ENCODE measurements at regions not wholly inside any gene's neighbourhood (a gene's known extent, or its start where the extent isn't known, plus 50 kb on each side); places are given as distances from the start of the nearest gene placed in this dataset.

DNA sequence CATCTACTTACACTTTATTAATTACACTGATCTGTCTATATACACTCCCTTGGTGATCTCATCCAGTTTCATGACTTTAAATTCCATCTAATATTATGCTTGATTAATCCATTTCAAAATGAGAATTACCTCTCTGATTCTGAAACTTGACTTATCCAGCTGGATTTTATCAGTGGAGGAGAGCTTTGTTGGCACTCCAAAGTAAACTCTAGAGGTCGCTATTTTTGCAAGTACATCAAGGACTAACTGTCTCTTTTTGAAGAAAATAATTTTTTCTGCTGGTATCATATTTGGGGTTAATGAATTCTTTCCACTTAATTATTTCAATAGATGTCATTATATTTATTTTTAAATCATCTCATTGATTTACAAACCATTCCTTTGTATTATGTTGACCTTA, 630.3 kb upstream of the MAN1A1 start:
- H2BK5ac ChIP-seq (ENCODE audit: low read depth, low read length), result no peak overlapping the region
- WGBS, 2 experiments (ENCODE audit: extremely low coverage in 1 of 2, insufficient coverage in 1 of 2, insufficient read length in 1 of 2, insufficient replicate concordance in 2 of 2, low coverage in 1 of 2, low lambda C conversion rate in 2 of 2, missing lambda C conversion rate in 1 of 2), result 5% methylated on average over 1 of the region's 1 CpG; no CpG with 5 or more reads in 1 of the 2 experiments
- H2BK12ac ChIP-seq (ENCODE audit: low read depth, low read length), result no peak overlapping the region
- H3K4ac ChIP-seq (replicated peaks; ENCODE audit: insufficient read length, low read depth, low read length), result no peak overlapping the region
- H3K36me3 ChIP-seq (ENCODE audit: control insufficient read depth in 2 of 4, insufficient read depth in 4 of 4, low read length in 3 of 4), result no peaks in the 10 kb centered on the region
- H2BK120ac ChIP-seq (replicated peaks; ENCODE audit: low read depth, low read length), result no peak overlapping the region
- no peaks in the 10 kb centered on the region for H3K79me2 ChIP-seq (ENCODE audit: control insufficient read depth in 1 of 2, insufficient read depth in 2 of 2, low read length in 2 of 2)
- no peak overlapping the region for H3K27ac ChIP-seq (ENCODE audit: low read depth, low read length)
- no peak overlapping the region for H4K5ac ChIP-seq (ENCODE audit: insufficient read length, low read depth, low read length)
- no peak overlapping the region for H3K18ac ChIP-seq (ENCODE audit: extremely low read depth, low read length)
- no peaks in the 10 kb centered on the region for H3K9me3 ChIP-seq (ENCODE audit: insufficient read depth in 2 of 2, low read depth in 1 of 2, low read length in 1 of 2)
- no peak overlapping the region for H3K14ac ChIP-seq (ENCODE audit: insufficient read length)
- H4K20me1 ChIP-seq (replicated peaks in 1 of 2; ENCODE audit: control insufficient read depth in 1 of 2, insufficient read depth in 2 of 2, low read length in 2 of 2), result no peaks in the 10 kb centered on the region
- no peak overlapping the region for H4K91ac ChIP-seq (replicated peaks; ENCODE audit: insufficient read length, low read length)
- no peak for DNase-seq (ENCODE audit: low read depth in 1 of 2, low spot score in 2 of 2)
- H3K4me2 ChIP-seq (ENCODE audit: insufficient read depth in 1 of 2, low read depth in 2 of 2, low read length in 2 of 2), result no peak overlapping the region
- no peaks in the 10 kb centered on the region for H3K27me3 ChIP-seq (replicated peaks in 1 of 4; ENCODE audit: control insufficient read depth in 3 of 4, extremely low read depth in 1 of 4, insufficient read depth in 3 of 4, low read length in 3 of 4)
- H3K56ac ChIP-seq (replicated peaks; ENCODE audit: insufficient read length, low read depth, low read length), result no peak overlapping the region
- H2BK15ac ChIP-seq (ENCODE audit: low read length), result no peak overlapping the region
- H3K4me1 ChIP-seq (replicated peaks in 1 of 4; ENCODE audit: control insufficient read depth in 3 of 4, insufficient read depth in 4 of 4, low read length in 3 of 4), result no peaks in the 10 kb centered on the region
- H3K23ac ChIP-seq (ENCODE audit: insufficient read length), result no peak overlapping the region
- no peak overlapping the region for H3K9ac ChIP-seq (replicated peaks in 1 of 4; ENCODE audit: extremely low read depth in 1 of 4, low read depth in 3 of 4, low read length in 3 of 4)
- TF ChIP-seq CTCF (IDR thresholded peaks at IDR 0.05; ENCODE audit: control extremely low read depth in 1 of 3, insufficient read depth in 1 of 3, low read depth in 1 of 3, low read length in 3 of 3) (peak in 2 of 3 experiments; percentile 40 to 46; a peak in 2 of 4 replicates), RAD21 (IDR thresholded peaks at IDR 0.05 in 1 of 2, conservative IDR thresholded peaks at IDR 0.05 in 1 of 2; ENCODE audit: low read depth in 2 of 2, low read length in 2 of 2) (peak; percentile 21 to 44; a peak in 3 of 4 replicates), FOSL1 (IDR thresholded peaks at IDR 0.05; ENCODE audit: insufficient read depth, low read depth, low read length) (no peak), BCL11A (IDR thresholded peaks at IDR 0.05; ENCODE audit: low read depth in 2 of 2, low read length in 2 of 2) (no peak)
- H3K4me3 ChIP-seq (ENCODE audit: extremely low read depth in 1 of 4, insufficient read depth in 2 of 4, low read depth in 3 of 4, low read length in 4 of 4), result no peak overlapping the region
- no peaks in the 10 kb centered on the region for H3K79me1 ChIP-seq (ENCODE audit: low read depth, low read length)
- no peak overlapping the region for H2AK5ac ChIP-seq (ENCODE audit: low read depth, low read length)
- no peaks in the 10 kb centered on the region for H3K23me2 ChIP-seq (ENCODE audit: low read depth, low read length)
- no peak overlapping the region for H4K8ac ChIP-seq (ENCODE audit: extremely low read depth, insufficient read depth, low read length)
- no peak overlapping the region for H2BK20ac ChIP-seq (ENCODE audit: low read length)
- ChIA-PET POLR2A (ENCODE audit: partially characterized antibody) (no interaction called here), CTCF (ENCODE audit: partially characterized antibody) (interaction anchor here (0.6 to 3.7 kb wide), 43 partner anchors 7 to 848 kb away, joined by 3 to 42 read pairs (median 4); no protein-coding TSS in a partner anchor)
- FAIRE-seq, result no peak
- no peak overlapping the region for H2AFZ ChIP-seq (ENCODE audit: low read length)
